Activated T-cell treated with anti-CD3 and anti-CD28 coated beads, Interleukin-2, amount 50 U/mL, for 4 hours (primary cell): ENCODE measurements at regions not wholly inside any gene's neighbourhood (a gene's known extent, or its start where the extent isn't known, plus 50 kb on each side); places are given as distances from the start of the nearest gene placed in this dataset.
"Not testable (repeated sequence)": the region's sequence is repeated elsewhere in the genome, so short reads cannot be mapped to it uniquely, and the experiment has no call there.

ENCODE experiments used
- ATAC-seq, 2 donors: fragments of 200-7000 bp; cut with Tn5 transposase; one replicate each; pipeline ENCODE4 v1.10.0; 2021
- DNase-seq: peaks from one replicate; pipeline ENCODE4 v3.0.0-alpha.2; 2020
- H3K27me3 Mint-ChIP-seq: one replicate; pipeline ENCODE4 v1.8.0; 2021; ENCODE audit warnings: low read depth, mixed read lengths
- H3K36me3 Mint-ChIP-seq: one replicate; pipeline ENCODE4 v1.8.0; 2022; ENCODE audit warnings: mixed read lengths; ENCODE audit not compliant: insufficient read depth
- H3K4me1 Mint-ChIP-seq: one replicate; pipeline ENCODE4 v1.8.0; 2021; ENCODE audit warnings: low read depth, mixed read lengths
- H3K4me3 Mint-ChIP-seq: one replicate; pipeline ENCODE4 v1.8.0; 2021; ENCODE audit warnings: mild to moderate bottlenecking, moderate library complexity, mixed read lengths
- H3K9me3 Mint-ChIP-seq: one replicate; pipeline ENCODE4 v1.8.0; 2021; ENCODE audit warnings: mixed read lengths

DNA sequence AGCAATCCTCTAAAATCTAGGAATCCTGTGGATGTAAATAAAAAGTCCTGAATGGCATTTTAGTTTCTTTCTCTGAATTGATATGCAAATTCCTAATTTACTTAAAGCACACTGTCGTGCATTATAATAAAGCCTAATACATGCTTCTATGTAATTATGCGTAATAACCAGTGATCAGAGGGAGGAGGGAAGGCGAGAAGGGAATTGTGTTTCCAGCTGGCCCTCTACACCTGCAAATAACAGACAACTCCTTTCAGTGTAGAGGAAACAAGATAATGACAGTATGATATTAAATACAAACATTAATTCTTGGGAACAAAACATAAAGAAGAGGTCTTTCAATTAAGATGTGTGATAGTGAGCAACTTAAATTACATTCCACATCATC is 419.6 kb upstream of the LCORL start:
- Mint-ChIP-seq H3K27me3 (no peaks in the 10 kb centered on the region), H3K4me1 (no peaks in the 10 kb centered on the region), H3K36me3 (no peaks in the 10 kb centered on the region), H3K4me3 (no peak overlapping the region), H3K9me3 (peaks cover 11% of the 10 kb centered on the region)
- no peak for DNase-seq
- ATAC-seq: no peak

DNA sequence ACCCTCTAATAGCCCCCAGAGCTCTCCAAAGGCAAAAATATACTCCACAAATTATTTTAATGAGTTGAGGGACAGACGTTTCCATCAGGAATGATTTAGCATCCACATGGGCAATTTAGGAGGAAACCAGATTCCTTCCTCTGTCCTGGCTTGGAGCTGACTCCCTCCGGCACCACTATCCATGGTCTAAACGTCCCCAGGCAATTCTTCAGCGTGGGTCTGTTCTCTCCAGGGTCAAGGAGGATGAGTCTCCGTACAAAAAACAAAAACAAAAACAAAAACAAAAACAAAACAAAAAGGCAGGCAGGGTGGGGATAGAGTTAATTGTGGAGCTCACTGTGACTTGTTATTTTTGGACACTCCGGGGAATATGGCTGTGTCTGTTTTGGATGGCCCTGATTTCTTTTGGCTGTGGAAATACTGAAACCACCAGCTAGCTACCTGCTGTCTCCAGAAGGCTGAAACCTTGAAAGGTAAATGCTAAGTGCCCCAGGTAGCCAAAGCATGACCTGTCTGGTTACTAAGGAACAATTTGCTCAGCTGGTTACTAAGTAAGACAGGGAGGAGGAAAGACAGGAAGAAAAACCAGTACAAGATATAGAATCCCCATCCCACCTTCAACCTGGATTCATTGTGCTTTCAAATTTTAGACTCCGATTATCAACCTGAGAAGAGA is 419.1 kb upstream of the LCORL start:
- ATAC-seq (no peak), DNase-seq (no peak)
- no peaks in the 10 kb centered on the region for H3K27me3 Mint-ChIP-seq
- no peaks in the 10 kb centered on the region for H3K4me1 Mint-ChIP-seq
- H3K9me3 Mint-ChIP-seq: peaks cover 11% of the 10 kb centered on the region
- H3K4me3 Mint-ChIP-seq: no peak overlapping the region
- no peaks in the 10 kb centered on the region for H3K36me3 Mint-ChIP-seq

- no peaks in the 10 kb centered on the region for H3K27me3 Mint-ChIP-seq
- H3K4me1 Mint-ChIP-seq: no peaks in the 10 kb centered on the region
- DNase-seq (no peak), ATAC-seq (no peak)
- H3K9me3 Mint-ChIP-seq: peaks cover 6% of the 10 kb centered on the region
- H3K36me3 Mint-ChIP-seq: no peaks in the 10 kb centered on the region
- H3K4me3 Mint-ChIP-seq: no peak overlapping the region
These were observed 417.8 kb upstream of the LCORL start for GRCh38 chr4:18439311-18439710.

- ATAC-seq: no peak
- Mint-ChIP-seq H3K4me3 (no peak overlapping the region), H3K9me3 (no peaks in the 10 kb centered on the region), H3K4me1 (no peaks in the 10 kb centered on the region), H3K36me3 (no peaks in the 10 kb centered on the region), H3K27me3 (no peaks in the 10 kb centered on the region)
- no peak for DNase-seq
These were observed 414.2 kb upstream of the LCORL start for GRCh38 chr4:18435781-18436180.

GRCh38 chr4:18422685-18423084 is 401.1 kb upstream of the LCORL start:
- Mint-ChIP-seq H3K4me1 (no peaks in the 10 kb centered on the region), H3K4me3 (no peak overlapping the region), H3K9me3 (no peaks in the 10 kb centered on the region), H3K36me3 (no peaks in the 10 kb centered on the region), H3K27me3 (no peaks in the 10 kb centered on the region)
- DNase-seq: no peak
- no peak for ATAC-seq

DNA sequence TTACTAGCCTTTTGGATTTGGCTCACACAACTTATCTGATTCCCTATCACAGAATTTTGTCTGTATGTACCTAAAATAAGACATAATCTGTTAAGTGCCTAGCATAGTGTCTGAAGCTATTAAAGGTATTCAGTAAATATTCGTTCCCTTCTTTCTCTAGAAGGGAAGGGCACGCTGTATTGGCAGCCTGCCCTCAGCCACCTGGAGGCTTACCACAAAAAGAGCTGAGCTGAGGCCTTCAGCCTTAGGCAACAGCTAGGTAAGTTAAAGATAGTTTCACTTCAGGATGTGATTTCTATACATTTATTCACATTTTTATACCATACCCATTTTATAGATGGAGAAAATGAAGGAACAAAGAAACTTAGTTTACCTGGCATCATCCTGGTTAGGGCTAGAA is 400.0 kb upstream of the LCORL start:
- no peaks in the 10 kb centered on the region for H3K9me3 Mint-ChIP-seq
- no peak for ATAC-seq
- no peak overlapping the region for H3K4me3 Mint-ChIP-seq
- H3K36me3 Mint-ChIP-seq: no peaks in the 10 kb centered on the region
- H3K27me3 Mint-ChIP-seq: no peaks in the 10 kb centered on the region
- DNase-seq: no peak
- no peaks in the 10 kb centered on the region for H3K4me1 Mint-ChIP-seq

DNA sequence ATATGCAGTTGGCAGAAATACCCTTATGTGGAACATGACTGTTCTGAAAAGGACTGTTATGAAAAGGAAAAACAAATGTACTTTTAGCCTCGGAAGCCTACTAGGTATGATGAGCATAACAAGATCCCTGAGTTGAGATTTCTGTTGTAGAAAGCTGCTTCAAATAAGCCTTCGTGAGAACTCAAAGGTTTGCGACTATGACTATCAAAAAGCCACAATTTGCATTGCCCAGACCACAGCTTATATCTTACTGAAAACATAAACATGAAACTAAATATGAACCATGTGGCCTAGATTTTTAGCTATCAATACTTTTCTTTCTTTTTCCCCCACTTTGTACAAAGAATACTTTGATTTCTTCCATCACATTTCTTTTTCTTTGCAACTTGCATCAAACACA is 398.2 kb upstream of the LCORL start:
- no peaks in the 10 kb centered on the region for H3K4me1 Mint-ChIP-seq
- H3K36me3 Mint-ChIP-seq: no peaks in the 10 kb centered on the region
- no peak for ATAC-seq
- no peaks in the 10 kb centered on the region for H3K27me3 Mint-ChIP-seq
- no peaks in the 10 kb centered on the region for H3K9me3 Mint-ChIP-seq
- H3K4me3 Mint-ChIP-seq: no peak overlapping the region
- no peak for DNase-seq

GRCh38 chr4:18418195-18418898 is 396.8 kb upstream of the LCORL start:
- not testable (repeated sequence) for H3K4me3 Mint-ChIP-seq, DNase-seq, H3K27me3 Mint-ChIP-seq, H3K9me3 Mint-ChIP-seq, H3K36me3 Mint-ChIP-seq, H3K4me1 Mint-ChIP-seq, ATAC-seq

DNA sequence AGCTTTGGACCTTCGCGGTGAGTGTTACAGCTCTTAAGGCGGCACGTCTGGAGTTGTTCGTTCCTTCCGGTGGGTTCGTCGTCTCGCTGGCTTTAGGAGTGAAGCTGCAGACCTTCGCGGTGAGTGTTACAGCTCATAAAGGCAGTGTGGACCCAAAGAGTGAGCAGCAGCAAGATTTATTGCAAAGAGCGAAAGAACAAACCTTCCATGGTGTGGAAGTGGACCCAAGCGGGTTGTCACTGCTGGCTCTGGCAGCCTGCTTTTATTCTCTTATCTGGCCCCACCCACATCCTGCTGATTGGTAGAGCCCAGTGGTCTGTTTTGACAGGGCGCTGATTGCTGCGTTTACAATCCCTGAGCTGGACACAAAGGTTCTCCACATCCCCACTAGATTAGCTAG is 396.1 kb upstream of the LCORL start:
- H3K27me3 Mint-ChIP-seq, H3K4me3 Mint-ChIP-seq, H3K36me3 Mint-ChIP-seq, H3K4me1 Mint-ChIP-seq, H3K9me3 Mint-ChIP-seq, DNase-seq, ATAC-seq: not testable (repeated sequence)

- Mint-ChIP-seq H3K36me3 (no peaks in the 10 kb centered on the region), H3K4me1 (no peaks in the 10 kb centered on the region), H3K27me3 (peaks cover under 1% of the 10 kb centered on the region), H3K9me3 (no peaks in the 10 kb centered on the region), H3K4me3 (no peak overlapping the region)
- ATAC-seq (no peak), DNase-seq (no peak)
These were observed 384.7 kb upstream of the LCORL start for GRCh38 chr4:18406264-18406663.

GRCh38 chr4:18405054-18405453 is 383.5 kb upstream of the LCORL start:
- Mint-ChIP-seq H3K9me3 (no peaks in the 10 kb centered on the region), H3K36me3 (no peaks in the 10 kb centered on the region), H3K4me1 (no peaks in the 10 kb centered on the region)

DNA sequence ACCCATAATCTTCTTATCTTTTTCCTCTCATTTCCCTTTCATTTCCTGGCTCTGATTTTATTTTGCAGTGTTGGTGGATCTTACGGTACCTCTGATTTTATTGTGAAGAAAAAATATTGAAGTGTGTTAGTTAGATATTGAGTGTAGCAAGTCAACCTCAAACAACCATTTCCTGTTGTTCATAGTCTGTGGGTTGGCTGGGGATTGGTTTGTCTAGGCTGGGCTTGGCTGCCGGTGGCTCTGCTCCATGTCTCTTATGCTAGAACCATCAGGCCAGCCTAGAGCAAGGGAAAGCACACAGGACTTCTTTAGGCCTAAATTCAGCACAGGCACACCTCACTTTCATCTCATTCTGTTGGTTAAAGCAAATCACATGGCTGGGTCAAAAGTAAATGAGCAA is 383.1 kb upstream of the LCORL start:
- Mint-ChIP-seq H3K36me3 (no peaks in the 10 kb centered on the region), H3K9me3 (no peaks in the 10 kb centered on the region), H3K4me1 (no peaks in the 10 kb centered on the region), H3K27me3 (peaks cover 5% of the 10 kb centered on the region), H3K4me3 (no peak overlapping the region)
- no peak for ATAC-seq
- DNase-seq: no peak

More at GRCh38 chr4:18405054-18405453, 383.5 kb upstream of the LCORL start:
- no peak overlapping the region for H3K4me3 Mint-ChIP-seq
- no peak for ATAC-seq
- peaks cover 5% of the 10 kb centered on the region for H3K27me3 Mint-ChIP-seq
- DNase-seq: no peak

- Mint-ChIP-seq H3K36me3 (no peaks in the 10 kb centered on the region), H3K4me1 (no peaks in the 10 kb centered on the region), H3K4me3 (no peak overlapping the region), H3K27me3 (peaks cover 6% of the 10 kb centered on the region), H3K9me3 (no peaks in the 10 kb centered on the region)
- no peak for DNase-seq
- no peak for ATAC-seq
These were observed 381.8 kb upstream of the LCORL start for GRCh38 chr4:18403327-18403726.

DNA sequence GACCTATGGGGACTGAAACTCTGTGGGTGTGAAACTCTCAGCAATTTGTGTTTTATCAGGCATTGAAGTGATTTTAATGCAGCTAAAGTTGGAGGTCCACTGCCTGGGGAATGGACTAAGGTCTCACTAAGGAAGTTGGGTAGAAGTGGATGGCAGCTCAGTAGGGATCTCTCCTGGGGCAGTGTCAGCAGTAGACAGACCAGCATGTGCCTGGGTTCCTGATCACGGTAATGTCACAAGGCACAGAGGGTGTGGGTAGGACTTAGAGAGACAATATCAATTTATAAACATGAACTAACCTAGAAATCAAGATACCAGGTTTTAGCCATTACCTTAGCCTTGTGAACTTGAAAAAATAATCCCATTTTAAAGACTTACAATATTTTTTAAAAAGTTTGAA is 380.3 kb upstream of the LCORL start:
- H3K27me3 Mint-ChIP-seq: peaks cover 6% of the 10 kb centered on the region
- no peaks in the 10 kb centered on the region for H3K4me1 Mint-ChIP-seq
- no peak for ATAC-seq
- H3K36me3 Mint-ChIP-seq: no peaks in the 10 kb centered on the region
- DNase-seq: no peak
- no peaks in the 10 kb centered on the region for H3K9me3 Mint-ChIP-seq
- no peak overlapping the region for H3K4me3 Mint-ChIP-seq

GRCh38 chr4:18401425-18401824 is 379.9 kb upstream of the LCORL start:
- Mint-ChIP-seq H3K4me1 (no peaks in the 10 kb centered on the region), H3K27me3 (peaks cover 6% of the 10 kb centered on the region), H3K4me3 (no peak overlapping the region), H3K9me3 (no peaks in the 10 kb centered on the region), H3K36me3 (no peaks in the 10 kb centered on the region)
- ATAC-seq (no peak), DNase-seq (no peak)
